IMR-90 (cell line): ENCODE measurements at regions not wholly inside any gene's neighbourhood (a gene's known extent, or its start where the extent isn't known, plus 50 kb on each side); places are given as distances from the start of the nearest gene placed in this dataset.

Experiments used
- ATAC-seq: fragments of 200-7000 bp; cut with Tn5 transposase; 2 replicates; pipeline ENCODE4 v1.9.1; 2020; ENCODE audit warnings: low read depth, mild to moderate bottlenecking, moderate library complexity
- BruUV-seq: library from RNA; stranded (reverse); fragments of 400-500 nt; replicated peaks from 2 replicates; lab custom pipeline; 2021; lab: Mats Ljungman, UMichigan
- CTCF ChIA-PET: fragments of 300-600 bp; formaldehyde crosslinking; extraction: SDS; loops from one replicate; lab custom pipeline; 2021; ENCODE audit warnings: antibody characterized with exemption; lab: Yijun Ruan, JAX
- POLR2A ChIA-PET: fragments of 300-600 bp; sonication (Branson Sonifier 250); formaldehyde crosslinking; loops from one replicate; lab custom pipeline; 2022; ENCODE audit warnings: antibody characterized with exemption; ENCODE audit not compliant: unreplicated experiment; lab: Charles Lee
- DNase-seq: peaks from one replicate; pipeline ENCODE4 v3.0.0; 2013
- H2AFZ ChIP-seq: replicated peaks from 2 replicates; pipeline ENCODE3; 2013; ENCODE audit warnings: low read length, mild to moderate bottlenecking; ENCODE audit not compliant: poor library complexity
- H2AK5ac ChIP-seq: 2 replicates; pipeline ENCODE4 v1.6.1; 2013; ENCODE audit warnings: low read depth, low read length, inconsistent platforms
- H2AK9ac ChIP-seq: replicated peaks from 2 replicates; pipeline ENCODE3; 2013; ENCODE audit warnings: mild to moderate bottlenecking, low read depth, low read length, moderate library complexity; ENCODE audit not compliant: poor library complexity
- H2BK120ac ChIP-seq: 2 replicates; pipeline ENCODE4 v1.6.1; 2013; ENCODE audit warnings: low read depth, low read length, inconsistent platforms
- H2BK15ac ChIP-seq: 3 replicates; pipeline ENCODE4 v1.6.1; 2013; ENCODE audit warnings: low read depth, low read length, inconsistent platforms
- H2BK20ac ChIP-seq: 2 replicates; pipeline ENCODE4 v1.6.1; 2013; ENCODE audit warnings: low read depth, mild to moderate bottlenecking, inconsistent platforms, low read length, moderate library complexity
- H2BK5ac ChIP-seq: 2 replicates; pipeline ENCODE4 v1.6.1; 2013; ENCODE audit warnings: mild to moderate bottlenecking, low read depth, low read length, inconsistent platforms; ENCODE audit not compliant: poor library complexity, severe bottlenecking
- H3K14ac ChIP-seq: replicated peaks from 2 replicates; pipeline ENCODE4 v1.6.1; 2013; ENCODE audit warnings: low read depth, low read length, inconsistent platforms
- H3K18ac ChIP-seq: 2 replicates; pipeline ENCODE4 v1.6.1; 2013; ENCODE audit warnings: low read depth, low read length, control low read depth
- H3K23ac ChIP-seq: 2 replicates; pipeline ENCODE4 v1.6.1; 2013; ENCODE audit warnings: low read depth, low read length, inconsistent platforms
- H3K27ac ChIP-seq: 2 replicates; pipeline ENCODE4 v1.5.1; 2013; ENCODE audit warnings: mild to moderate bottlenecking, control low read depth, low read length; ENCODE audit not compliant: insufficient read depth
- H3K27me3 ChIP-seq: 2 replicates; pipeline ENCODE4 v1.6.1; 2013; ENCODE audit warnings: low read length; ENCODE audit not compliant: control insufficient read depth, insufficient read depth
- H3K36me3 ChIP-seq: 2 replicates; pipeline ENCODE4 v1.6.1; 2013; ENCODE audit warnings: low read length, mixed read lengths; ENCODE audit not compliant: control insufficient read depth, insufficient read depth
- H3K4ac ChIP-seq: 2 replicates; pipeline ENCODE4 v1.6.1; 2013; ENCODE audit warnings: low read depth, low read length, inconsistent platforms
- H3K4me1 ChIP-seq: 2 replicates; pipeline ENCODE4 v1.6.1; 2013; ENCODE audit warnings: low read length, mixed read lengths; ENCODE audit not compliant: control insufficient read depth, insufficient read depth
- H3K4me2 ChIP-seq: 2 replicates; pipeline ENCODE4 v1.6.1; 2013; ENCODE audit warnings: low read depth, mild to moderate bottlenecking, control low read depth, low read length, moderate library complexity
- H3K4me3 ChIP-seq: 2 replicates; pipeline ENCODE4 v1.5.1; 2013; ENCODE audit warnings: low read depth, mild to moderate bottlenecking, control low read depth, low read length, moderate library complexity; ENCODE audit not compliant: insufficient read depth
- H3K56ac ChIP-seq: 2 replicates; pipeline ENCODE4 v1.6.1; 2013; ENCODE audit warnings: low read length, inconsistent platforms; ENCODE audit not compliant: insufficient read depth; ENCODE audit errors: extremely low read depth
- H3K79me1 ChIP-seq, 2 experiments: 2 replicates each; pipeline ENCODE4 v1.6.1; 2013; ENCODE audit warnings: low read length in 2 of 2, inconsistent platforms in 1 of 2, low read depth in 1 of 2
- H3K9ac ChIP-seq: 2 replicates; pipeline ENCODE4 v1.6.1; 2013; ENCODE audit warnings: low read depth, low read length, control low read depth
- H3K9me1 ChIP-seq: 2 replicates; pipeline ENCODE4 v1.6.1; 2013; ENCODE audit warnings: low read length, inconsistent platforms; ENCODE audit not compliant: insufficient read depth
- H3K9me3 ChIP-seq: 2 replicates; pipeline ENCODE4 v1.6.1; 2013; ENCODE audit warnings: low read length; ENCODE audit not compliant: control insufficient read depth, insufficient read depth
- H4K20me1 ChIP-seq: 2 replicates; pipeline ENCODE4 v1.6.1; 2013; ENCODE audit warnings: low read length, inconsistent platforms; ENCODE audit not compliant: insufficient read depth
- H4K5ac ChIP-seq: 2 replicates; pipeline ENCODE4 v1.6.1; 2013; ENCODE audit warnings: mild to moderate bottlenecking, low read depth, low read length, control low read depth
- H4K8ac ChIP-seq, 2 experiments: 2 replicates each; pipeline ENCODE4 v1.6.1; 2013; ENCODE audit warnings: low read depth in 2 of 2, low read length in 2 of 2, control low read depth in 1 of 2, inconsistent platforms in 1 of 2
- H4K91ac ChIP-seq: 2 replicates; pipeline ENCODE4 v1.6.1; 2013; ENCODE audit warnings: low read depth, low read length, inconsistent platforms; ENCODE audit not compliant: insufficient read depth
- BHLHE40 ChIP-seq: fragments of 150-350 bp; IDR thresholded peaks from 2 replicates; pipeline ENCODE4 v1.6.1; 2016; ENCODE audit warnings: mild to moderate bottlenecking, low read depth, low read length
- CEBPB ChIP-seq: IDR thresholded peaks from 2 replicates; pipeline ENCODE4 v1.6.1; 2012; ENCODE audit warnings: low read depth, low read length, improper control_type of control experiment
- CHD1 ChIP-seq: IDR thresholded peaks from 2 replicates; pipeline ENCODE4 v1.6.1; 2012; ENCODE audit warnings: low read depth, low read length, improper control_type of control experiment
- ELK1 ChIP-seq: fragments of 150-350 bp; IDR thresholded peaks from 2 replicates; pipeline ENCODE4 v1.6.1; 2016; ENCODE audit warnings: low read depth, mild to moderate bottlenecking, low read length, moderate library complexity, borderline replicate concordance
- MAFK ChIP-seq: IDR thresholded peaks from 2 replicates; pipeline ENCODE4 v1.6.1; 2012; ENCODE audit warnings: low read depth, low read length, improper control_type of control experiment
- MAZ ChIP-seq: IDR thresholded peaks from 2 replicates; pipeline ENCODE4 v1.6.1; 2012; ENCODE audit warnings: low read depth, mild to moderate bottlenecking, low read length, improper control_type of control experiment, moderate library complexity, borderline replicate concordance
- MXI1 ChIP-seq: IDR thresholded peaks from 2 replicates; pipeline ENCODE4 v1.6.1; 2012; ENCODE audit warnings: low read depth, mild to moderate bottlenecking, low read length, moderate library complexity, borderline replicate concordance
- NFE2L2 ChIP-seq: fragments of 150-350 bp; IDR thresholded peaks from 2 replicates; pipeline ENCODE4 v1.6.1; 2016; ENCODE audit warnings: low read depth, mild to moderate bottlenecking, low read length
- POLR2A ChIP-seq: IDR thresholded peaks from 2 replicates; pipeline ENCODE4 v1.6.1; 2012; ENCODE audit warnings: mild to moderate bottlenecking, low read depth, low read length
- RCOR1 ChIP-seq: IDR thresholded peaks from 2 replicates; pipeline ENCODE4 v1.6.1; 2012; ENCODE audit warnings: mild to moderate bottlenecking, low read length, improper control_type of control experiment; ENCODE audit not compliant: insufficient replicate concordance
- SMC3 ChIP-seq: fragments of 150-350 bp; IDR thresholded peaks from 2 replicates; pipeline ENCODE4 v1.6.1; 2016; ENCODE audit warnings: low read depth, mild to moderate bottlenecking, antibody characterized with exemption, low read length, moderate library complexity
- WGBS, 2 experiments: methylation state at CpG; one replicate each; pipeline versions ENCODE4 v1.1.5 to v1.1.7; 2013; ENCODE audit warnings: missing lambda C conversion rate in 2 of 2; ENCODE audit not compliant: insufficient read length in 1 of 2; ENCODE audit errors: extremely low coverage in 2 of 2; 5-methylcytosine and 5-hydroxymethylcytosine counted together
- dilution Hi-C: fragments of 300-500 bp; cut with HindIII; formaldehyde crosslinking; loops from one replicate; pipeline ENCODE4 v1.14.3; 2018; ENCODE audit warnings: low sequenced_read_pairs; ENCODE audit not compliant: unreplicated experiment
- in situ Hi-C: fragments of 300-500 bp; cut with MboI; formaldehyde crosslinking; loops from 3 replicates; pipeline ENCODE4 v1.14.3; 2019; ENCODE audit warnings: low sequenced_read_pairs, inconsistent platforms, mixed read lengths
- intact Hi-C: fragments of 100-400 bp; cut with micrococcal nuclease; formaldehyde crosslinking; loops from 2 replicates; pipeline ENCODE4 v1.10.0; 2022
- TF ChIP-seq, protein P1 (sequence below): fragments of 150-350 bp; IDR thresholded peaks from 2 replicates; pipeline ENCODE4 v1.6.1; 2017; ENCODE audit warnings: mild to moderate bottlenecking, antibody characterized with exemption, low read length, low read depth

DNA sequence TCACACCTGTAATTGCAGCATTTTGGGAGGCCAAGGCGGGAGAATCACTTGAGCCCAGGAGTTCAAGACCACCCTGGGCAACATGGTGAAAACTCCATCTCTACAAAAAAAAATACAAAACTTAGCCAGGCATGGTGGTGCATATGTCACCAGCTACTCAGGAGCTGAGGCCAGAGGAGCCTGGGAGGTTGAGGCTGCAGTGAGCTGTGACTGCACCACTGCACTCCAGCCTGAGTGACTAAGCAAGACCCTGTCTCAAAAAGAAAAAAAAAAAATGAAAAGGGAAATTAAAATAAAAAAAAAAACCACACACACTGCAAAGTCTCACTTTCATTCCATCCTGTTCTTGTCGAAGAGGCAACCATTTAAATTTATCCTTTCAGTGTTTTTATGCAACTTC lies 100.8 kb upstream of the PIAS1 start:
- no peak overlapping the region for H4K8ac ChIP-seq
- no peak overlapping the region for H3K4ac ChIP-seq
- dilution Hi-C loops (no loop called here), intact Hi-C loops (no loop called here), in situ Hi-C loops (no loop called here)
- no peak overlapping the region for H3K4me2 ChIP-seq
- H3K18ac ChIP-seq = no peak overlapping the region
- BruUV-seq = no TSS peak
- H2AK9ac ChIP-seq = no peak overlapping the region
- H2BK15ac ChIP-seq = no peak overlapping the region
- no peak overlapping the region for H3K14ac ChIP-seq
- H3K4me3 ChIP-seq = no peak overlapping the region
- ChIA-PET CTCF (no interaction called here), POLR2A (no interaction called here)
- H2BK120ac ChIP-seq = no peak overlapping the region
- H3K9ac ChIP-seq = no peak overlapping the region
- no peak overlapping the region for H4K91ac ChIP-seq
- no peak overlapping the region for H2AK5ac ChIP-seq
- no peaks in the 10 kb centered on the region for H3K36me3 ChIP-seq
- no peak overlapping the region for H2AFZ ChIP-seq
- H3K23ac ChIP-seq = no peak overlapping the region
- no peak overlapping the region for H2BK5ac ChIP-seq
- H3K27me3 ChIP-seq = peaks cover 2% of the 10 kb centered on the region
- H3K9me1 ChIP-seq = no peaks in the 10 kb centered on the region
- WGBS, 2 experiments = no CpG with 5 or more reads among the region's 2 CpGs
- no peaks in the 10 kb centered on the region for H4K20me1 ChIP-seq
- no peak overlapping the region for H4K5ac ChIP-seq
- DNase-seq = no peak
- H3K27ac ChIP-seq = no peak overlapping the region
- no peak for ATAC-seq
- no peak overlapping the region for H2BK20ac ChIP-seq
- H3K79me1 ChIP-seq = no peaks in the 10 kb centered on the region
- no peaks in the 10 kb centered on the region for H3K4me1 ChIP-seq
- H3K56ac ChIP-seq = no peak overlapping the region
- H3K9me3 ChIP-seq = no peaks in the 10 kb centered on the region
- TF ChIP-seq MAFK (no peak), BHLHE40 (no peak), MXI1 (no peak), CHD1 (no peak), MAZ (no peak), NFE2L2 (no peak), SMC3 (no peak), RCOR1 (no peak), ELK1 (no peak), CEBPB (no peak), POLR2A (no peak)
- TF ChIP-seq, protein P1, sequence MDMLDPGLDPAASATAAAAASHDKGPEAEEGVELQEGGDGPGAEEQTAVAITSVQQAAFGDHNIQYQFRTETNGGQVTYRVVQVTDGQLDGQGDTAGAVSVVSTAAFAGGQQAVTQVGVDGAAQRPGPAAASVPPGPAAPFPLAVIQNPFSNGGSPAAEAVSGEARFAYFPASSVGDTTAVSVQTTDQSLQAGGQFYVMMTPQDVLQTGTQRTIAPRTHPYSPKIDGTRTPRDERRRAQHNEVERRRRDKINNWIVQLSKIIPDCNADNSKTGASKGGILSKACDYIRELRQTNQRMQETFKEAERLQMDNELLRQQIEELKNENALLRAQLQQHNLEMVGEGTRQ = no peak
